ENCODE measurements at regions not wholly inside any gene's neighbourhood (a gene's known extent, or its start where the extent isn't known, plus 50 kb on each side); places are given as distances from the start of the nearest gene placed in this dataset.
"Not testable (repeated sequence)": the region's sequence is repeated elsewhere in the genome, so short reads cannot be mapped to it uniquely, and the experiment has no call there.

DNA sequence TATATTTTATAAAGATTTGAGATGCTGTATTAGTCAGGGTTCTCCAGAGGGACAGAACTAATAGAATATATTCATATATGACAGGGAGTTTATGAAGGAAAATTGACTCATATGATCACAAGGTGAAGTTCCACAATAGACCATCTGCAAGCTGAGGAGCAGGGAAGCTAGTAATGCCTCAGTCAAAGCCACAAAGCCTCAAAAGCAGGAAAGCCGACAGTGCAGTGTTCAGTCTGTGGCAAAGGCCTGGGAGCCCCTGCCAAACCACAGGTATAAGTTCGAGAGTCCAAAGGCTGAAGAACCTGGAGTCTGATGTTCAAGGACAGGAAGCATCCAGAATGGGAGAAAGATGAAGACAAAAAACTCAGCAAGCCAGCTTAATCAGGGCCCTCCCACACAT lies 382.2 kb downstream of the LRRC70 start:
- no peak for DNase-seq

DNA sequence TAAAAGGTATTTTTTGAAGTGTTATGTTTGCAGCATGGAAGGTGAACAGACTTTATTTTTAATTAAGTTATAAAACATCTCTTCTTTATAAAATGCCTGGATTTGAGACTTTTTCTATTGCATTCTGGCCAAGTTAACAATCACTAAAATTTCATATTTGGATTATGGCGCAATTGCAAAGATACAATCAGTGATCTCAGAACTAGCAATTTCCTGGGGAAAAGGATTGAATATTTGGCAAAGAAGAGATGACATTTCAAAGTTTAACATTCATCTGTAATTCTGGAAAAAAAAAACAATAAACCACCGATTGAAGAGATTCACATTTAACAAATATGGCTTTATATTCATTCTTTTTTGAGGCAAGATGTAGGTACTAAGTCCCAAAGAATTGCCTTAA lies 378.0 kb downstream of the LRRC70 start:
- no peak for DNase-seq

- DNase-seq, result no peak
These were observed 376.0 kb downstream of the LRRC70 start for GRCh38 chr5:62954578-62954977.

DNA sequence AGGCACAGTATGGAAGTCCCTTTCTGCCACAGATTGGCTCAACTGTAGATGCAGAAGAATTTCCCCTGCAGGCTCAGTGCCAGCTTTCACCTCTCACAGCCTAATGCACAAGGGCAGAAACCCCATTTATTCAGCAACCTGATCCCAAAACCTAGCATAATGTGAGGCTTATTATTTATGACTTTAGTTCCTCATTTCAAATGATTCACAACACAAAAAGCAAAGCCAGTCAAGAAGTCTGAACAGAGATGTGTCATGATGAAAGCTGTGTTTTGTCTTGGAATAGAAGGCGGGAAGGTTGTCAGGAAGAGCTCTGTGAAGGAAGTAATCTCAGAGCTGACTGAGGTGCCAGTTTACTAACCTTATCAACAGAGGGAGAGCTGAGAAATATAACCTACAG lies 369.7 kb downstream of the LRRC70 start:
- no peak for DNase-seq

- DNase-seq, result no peak
These were observed 363.8 kb downstream of the LRRC70 start for GRCh38 chr5:62942384-62942783.

- no peak for DNase-seq
These were observed 360.3 kb downstream of the LRRC70 start for GRCh38 chr5:62938927-62939326.

DNA sequence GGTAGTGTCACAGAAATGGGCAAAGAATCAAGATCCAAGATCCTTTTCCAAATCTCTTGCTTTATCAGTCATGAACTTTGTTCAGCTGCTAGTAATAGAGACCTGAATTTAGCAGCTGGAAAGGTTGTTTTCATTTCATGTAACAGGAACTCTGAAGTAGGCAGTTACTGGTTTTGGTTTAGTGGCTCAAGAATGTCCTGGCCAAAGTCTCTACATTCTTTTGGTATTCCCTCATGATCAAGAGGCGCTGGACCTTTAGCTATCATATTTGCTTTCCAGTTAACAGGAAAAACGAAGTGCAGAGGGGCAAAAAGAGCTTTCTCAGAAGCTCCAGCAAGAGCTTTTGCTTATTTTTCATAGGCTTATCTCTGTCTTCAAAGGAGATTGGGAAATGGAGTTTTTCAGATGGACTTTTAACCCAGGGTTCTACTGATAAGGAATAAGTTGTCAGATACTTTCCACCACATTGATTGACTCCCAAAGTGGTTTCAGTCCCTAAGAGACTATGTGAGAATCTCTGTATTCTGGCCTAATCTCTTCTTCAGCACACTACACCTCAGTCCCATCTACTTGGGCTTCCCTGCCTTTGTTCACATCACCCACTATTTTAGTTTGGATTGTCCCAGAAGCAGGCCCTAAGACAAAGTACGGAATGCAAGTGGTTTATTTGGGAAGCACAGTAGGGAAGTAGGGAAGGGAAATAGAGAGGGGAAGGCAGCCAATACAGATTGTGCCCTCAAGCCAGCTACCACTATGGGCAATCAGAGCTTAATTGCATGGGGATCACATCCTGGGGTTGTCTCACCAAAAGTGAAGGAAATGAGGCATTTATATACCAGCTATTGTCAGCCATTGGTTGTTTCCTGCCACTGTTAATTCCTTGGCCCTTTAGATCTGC lies 359.3 kb downstream of the LRRC70 start:
- DNase-seq, result no peak

DNA sequence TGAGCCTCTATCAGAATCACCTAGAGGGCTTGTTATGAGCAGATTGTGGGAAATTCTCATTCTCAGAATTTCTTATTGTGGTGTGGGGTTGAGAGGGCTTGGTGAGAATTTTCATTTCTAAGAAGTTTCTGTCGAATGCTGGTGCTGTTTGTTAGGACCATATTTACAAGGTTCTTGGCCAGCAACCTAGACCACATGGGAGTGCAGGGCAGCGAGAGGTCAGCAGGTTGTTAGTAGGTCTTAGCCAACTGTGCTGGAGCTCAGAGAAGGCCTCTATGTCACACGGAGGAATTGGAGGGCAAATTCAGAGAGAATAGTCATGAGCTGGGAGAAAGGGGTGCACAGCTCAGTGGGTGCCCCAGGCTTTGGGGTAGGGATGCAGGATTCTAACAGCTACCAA lies 357.0 kb downstream of the LRRC70 start:
- DNase-seq, result no peak

GRCh38 chr5:62934319-62934718 lies 355.7 kb downstream of the LRRC70 start:
- no peak for DNase-seq

GRCh38 chr5:62933261-62933660 lies 354.6 kb downstream of the LRRC70 start:
- DNase-seq, result no peak

- DNase-seq, result no peak
These were observed 352.7 kb downstream of the LRRC70 start for GRCh38 chr5:62931153-62931950.

DNA sequence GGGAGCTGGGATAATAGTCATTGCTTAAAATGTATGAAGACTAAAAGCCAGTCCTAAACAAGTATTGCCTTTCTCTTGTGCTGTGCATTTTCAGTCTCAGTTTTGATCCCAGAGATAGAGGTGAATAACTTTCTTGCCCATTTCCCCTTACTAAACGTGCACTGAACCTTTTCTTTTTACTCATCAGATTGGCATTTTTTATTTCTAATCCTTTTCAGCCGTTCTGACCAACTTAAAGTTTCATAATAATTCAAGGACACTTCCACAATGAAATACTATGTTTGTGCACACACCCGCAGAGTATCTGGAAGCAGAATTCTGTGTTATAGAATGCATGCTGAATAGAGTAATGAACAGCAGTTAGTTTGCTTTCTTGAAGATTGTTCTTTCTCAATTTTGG lies 343.6 kb downstream of the LRRC70 start:
- DNase-seq, result no peak

GRCh38 chr5:62920856-62921255 lies 342.2 kb downstream of the LRRC70 start:
- DNase-seq, result no peak

DNA sequence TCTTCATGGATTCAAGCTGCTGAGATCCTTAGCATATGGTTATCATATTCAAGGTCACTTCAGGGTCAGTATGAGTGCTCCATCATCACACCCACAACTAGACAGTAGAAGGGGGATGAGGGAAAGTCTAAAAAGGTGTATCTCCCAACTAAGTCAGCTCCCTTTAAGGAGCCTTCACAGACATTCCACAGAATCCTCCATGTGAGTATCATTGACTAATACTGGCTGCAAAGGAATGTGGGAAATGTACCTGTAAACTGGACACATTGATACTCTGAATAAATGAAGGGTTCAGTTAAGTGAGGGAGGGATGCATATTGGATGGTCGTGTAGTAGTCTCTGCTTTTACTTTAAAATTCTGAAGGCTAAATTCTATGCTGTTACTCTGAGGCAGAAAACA lies 330.7 kb downstream of the LRRC70 start:
- DNase-seq, result no peak

- no peak for DNase-seq
These were observed 323.5 kb downstream of the LRRC70 start for GRCh38 chr5:62902126-62902525.

GRCh38 chr5:62900976-62901375 lies 322.4 kb downstream of the LRRC70 start:
- no peak for DNase-seq

GRCh38 chr5:62896121-62896893 lies 317.7 kb downstream of the LRRC70 start:
- no peak for DNase-seq

DNA sequence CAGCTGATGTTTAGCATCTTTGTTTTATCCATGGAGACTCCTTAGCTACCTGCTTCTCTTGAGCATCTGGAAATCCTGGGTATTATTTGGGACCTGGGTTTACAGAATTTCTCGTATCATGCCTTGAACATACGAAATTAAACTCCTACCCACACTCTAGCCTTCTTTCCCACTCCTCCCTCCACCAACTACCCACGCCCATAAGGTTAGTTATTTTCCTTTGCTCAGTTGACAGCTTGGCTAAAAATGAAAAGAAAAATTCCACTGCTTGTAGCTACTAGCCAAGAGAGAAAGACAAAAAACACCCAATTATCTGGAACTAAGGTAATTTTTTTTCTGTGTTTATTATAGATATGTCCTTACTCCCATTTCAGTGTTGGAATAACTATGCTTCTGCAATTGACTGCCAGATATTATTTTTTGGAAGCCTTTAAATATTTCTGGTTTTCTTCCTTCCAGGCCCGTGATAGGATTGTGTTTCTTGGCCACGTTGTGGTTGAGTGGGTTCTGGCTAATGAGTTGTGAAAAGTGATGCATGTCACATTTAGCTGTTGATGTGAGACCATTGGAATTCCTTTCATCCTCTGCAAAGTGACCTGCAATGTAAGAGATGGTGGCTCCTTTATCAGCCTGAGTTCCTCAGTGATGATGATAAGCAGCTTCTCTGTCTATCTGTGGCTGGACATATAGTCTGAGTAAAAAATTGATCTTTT lies 308.1 kb downstream of the LRRC70 start:
- DNase-seq, result no peak

GRCh38 chr5:62837330-62837729 lies 258.7 kb downstream of the LRRC70 start:
- not testable (repeated sequence) for DNase-seq

DNA sequence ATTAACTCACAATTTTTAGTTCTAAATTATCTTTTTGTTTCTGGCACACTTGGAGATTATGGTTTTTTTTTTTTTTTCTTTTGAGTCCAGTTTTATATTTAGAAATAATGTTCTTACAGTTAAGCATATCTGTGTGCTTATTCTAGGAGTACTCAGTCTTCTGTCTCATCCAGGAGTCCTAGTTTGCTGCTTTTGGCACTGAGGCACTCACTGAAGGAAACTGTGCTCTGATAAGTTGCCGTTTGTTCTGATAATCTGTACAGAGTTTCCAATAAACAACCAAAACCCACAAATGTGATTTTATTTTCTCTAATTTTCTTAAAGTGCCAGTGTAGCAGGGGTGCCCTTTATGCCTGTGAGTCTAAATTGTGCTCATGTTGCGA lies 251.0 kb downstream of the LRRC70 start:
- DNase-seq, result no peak

GRCh38 chr5:62828742-62829603 lies 250.4 kb downstream of the LRRC70 start:
- no peak for DNase-seq
